Liver (tissue), 8 donors: ENCODE measurements at regions not wholly inside any gene's neighbourhood (a gene's known extent, or its start where the extent isn't known, plus 50 kb on each side); places are given as distances from the start of the nearest gene placed in this dataset.

Source experiments
- DNase-seq: peaks from one replicate; pipeline ENCODE4 v3.0.0-alpha.2; 2017; ENCODE audit warnings: low spot score
- H3K27ac ChIP-seq, 2 donors: one replicate each; pipeline ENCODE4 v1.7.0; 2013; ENCODE audit warnings: inconsistent platforms in 2 of 2, low read length in 2 of 2, control low read depth in 1 of 2, low read depth in 1 of 2, mild to moderate bottlenecking in 1 of 2
- H3K27me3 ChIP-seq, 4 donors: one replicate each; pipeline versions ENCODE4 v1.6.1 to v1.7.0; 2013; ENCODE audit warnings: low read length in 3 of 4, inconsistent platforms in 1 of 4, mild to moderate bottlenecking in 1 of 4, moderate library complexity in 1 of 4; ENCODE audit not compliant: control insufficient read depth in 4 of 4, insufficient read depth in 4 of 4
- H3K36me3 ChIP-seq, 4 donors: one replicate each; pipeline versions ENCODE4 v1.6.1 to v1.7.0; 2013; ENCODE audit warnings: low read length in 3 of 4, mild to moderate bottlenecking in 3 of 4, low read depth in 1 of 4, moderate library complexity in 1 of 4; ENCODE audit not compliant: control insufficient read depth in 4 of 4, insufficient read depth in 3 of 4
- H3K4me1 ChIP-seq, 4 donors: one replicate each; pipeline versions ENCODE4 v1.6.1 to v1.7.0; 2013; ENCODE audit warnings: low read length in 3 of 4, mild to moderate bottlenecking in 3 of 4, moderate library complexity in 1 of 4; ENCODE audit not compliant: control insufficient read depth in 4 of 4, insufficient read depth in 4 of 4
- H3K4me3 ChIP-seq, 3 donors: one replicate each; pipeline versions ENCODE4 v1.6.1 to v1.7.0; 2013; ENCODE audit warnings: low read length in 3 of 3, control low read depth in 1 of 3, low read depth in 1 of 3, mild to moderate bottlenecking in 1 of 3
- H3K9ac ChIP-seq, 2 donors: one replicate each; pipeline ENCODE4 v1.7.0; 2013; ENCODE audit warnings: low read length in 2 of 2, mild to moderate bottlenecking in 2 of 2, moderate library complexity in 2 of 2, control low read depth in 1 of 2, low read depth in 1 of 2
- H3K9me3 ChIP-seq, 4 donors: one replicate each; pipeline versions ENCODE4 v1.6.1 to v1.7.0; 2013; ENCODE audit warnings: low read length in 3 of 4; ENCODE audit not compliant: control insufficient read depth in 4 of 4
- ATF3 ChIP-seq: IDR thresholded peaks from 2 replicates; pipeline ENCODE4 v1.6.1; 2016; ENCODE audit warnings: antibody characterized with exemption
- CTCF ChIP-seq: fragments of 150-350 bp; IDR thresholded peaks from 2 replicates; pipeline ENCODE4 v1.5.1; 2017; ENCODE audit warnings: improper control_type of control experiment, low read depth, low read length; ENCODE audit not compliant: missing input control
- EGR1 ChIP-seq, 2 donors: IDR thresholded peaks; 2 replicates each; pipeline ENCODE4 v1.6.1; 2016 to 2018; ENCODE audit warnings: antibody characterized with exemption in 2 of 2, low read depth in 2 of 2
- FOXA1 ChIP-seq: IDR thresholded peaks from 2 replicates; pipeline ENCODE4 v1.6.1; 2016; ENCODE audit warnings: antibody characterized with exemption
- FOXA2 ChIP-seq: IDR thresholded peaks from 2 replicates; pipeline ENCODE4 v1.6.1; 2016; ENCODE audit warnings: antibody characterized with exemption
- GABPA ChIP-seq, 2 donors: IDR thresholded peaks in 1 of 2; conservative IDR thresholded peaks in 1 of 2; 2 replicates each; pipeline ENCODE4 v1.6.1; 2016; ENCODE audit warnings: antibody characterized with exemption in 2 of 2, mild to moderate bottlenecking in 1 of 2, moderate library complexity in 1 of 2
- HNF4A ChIP-seq, 2 donors: conservative IDR thresholded peaks; 2 replicates each; pipeline ENCODE4 v1.6.1; 2016; ENCODE audit warnings: antibody characterized with exemption in 2 of 2, mild to moderate bottlenecking in 2 of 2
- HNF4G ChIP-seq: IDR thresholded peaks from 2 replicates; pipeline ENCODE4 v1.6.1; 2016; ENCODE audit warnings: antibody characterized with exemption
- JUND ChIP-seq, 2 donors: IDR thresholded peaks; 2 replicates each; pipeline ENCODE4 v1.6.1; 2016; ENCODE audit warnings: antibody characterized with exemption in 2 of 2
- MAX ChIP-seq: IDR thresholded peaks from 2 replicates; pipeline ENCODE4 v1.6.1; 2016; ENCODE audit warnings: antibody characterized with exemption
- NR2F2 ChIP-seq: IDR thresholded peaks from 2 replicates; pipeline ENCODE4 v1.6.1; 2016; ENCODE audit warnings: antibody characterized with exemption
- RAD21 ChIP-seq, 2 donors: IDR thresholded peaks; 2 replicates each; pipeline ENCODE4 v1.6.1; 2016; ENCODE audit warnings: antibody characterized with exemption in 2 of 2, mild to moderate bottlenecking in 2 of 2
- REST ChIP-seq: IDR thresholded peaks from 2 replicates; pipeline ENCODE4 v1.6.1; 2016; ENCODE audit warnings: antibody characterized with exemption, mild to moderate bottlenecking
- RXRA ChIP-seq, 2 donors: IDR thresholded peaks; 2 replicates each; pipeline ENCODE4 v1.6.1; 2017 to 2018; ENCODE audit warnings: antibody characterized with exemption in 2 of 2, mild to moderate bottlenecking in 1 of 2
- SP1 ChIP-seq: IDR thresholded peaks from 2 replicates; pipeline ENCODE4 v1.6.1; 2018; ENCODE audit warnings: antibody characterized with exemption, mild to moderate bottlenecking
- TAF1 ChIP-seq: conservative IDR thresholded peaks from 2 replicates; pipeline ENCODE4 v1.6.1; 2016; ENCODE audit warnings: antibody characterized with exemption, mild to moderate bottlenecking
- YY1 ChIP-seq: IDR thresholded peaks from 2 replicates; pipeline ENCODE4 v1.6.1; 2016; ENCODE audit warnings: antibody characterized with exemption, mild to moderate bottlenecking
- ZBTB33 ChIP-seq: IDR thresholded peaks from 2 replicates; pipeline ENCODE4 v1.6.1; 2016; ENCODE audit warnings: antibody characterized with exemption
- WGBS: extraction: QIAGEN DNeasy Blood & Tissue Kit; methylation state at CpG from one replicate; pipeline ENCODE4 v1.1.7; 2013; 5-methylcytosine and 5-hydroxymethylcytosine counted together
- donor health status: healthy.
- donor health status: healthy.
- donor health status: healthy.
- donor health status: healthy.
- donor health status: healthy.

GRCh38 chr5:175054243-175054642 lies 329.9 kb downstream of the MSX2 start:
- TF ChIP-seq HNF4A (conservative IDR thresholded peaks at IDR 0.05) (no peak), EGR1 (IDR thresholded peaks at IDR 0.05; ENCODE audit: low read depth in 2 of 2) (no peak), GABPA (IDR thresholded peaks at IDR 0.05 in 1 of 2, conservative IDR thresholded peaks at IDR 0.05 in 1 of 2) (no peak), RXRA (IDR thresholded peaks at IDR 0.05) (no peak), TAF1 (no peak), YY1 (no peak), REST (no peak), CTCF (no peak), RAD21 (IDR thresholded peaks at IDR 0.05) (no peak), ATF3 (no peak), MAX (no peak), ZBTB33 (no peak), SP1 (no peak), FOXA2 (no peak), HNF4G (no peak), NR2F2 (no peak), JUND (IDR thresholded peaks at IDR 0.05) (no peak), FOXA1 (no peak)
- Histone ChIP-seq H3K36me3 (no peaks in the 10 kb centered on the region), H3K27me3 (no peaks in the 10 kb centered on the region), H3K9me3 (no peaks in the 10 kb centered on the region), H3K27ac (no peak overlapping the region), H3K4me3 (no peak overlapping the region), H3K9ac (no peak overlapping the region), H3K4me1 (no peaks in the 10 kb centered on the region)
- no peak for DNase-seq
- WGBS = 71% methylated on average over 3 of the region's 3 CpGs

GRCh38 chr5:175052351-175052750 lies 328.0 kb downstream of the MSX2 start:
- DNase-seq = no peak
- Histone ChIP-seq H3K9ac (no peak overlapping the region), H3K4me3 (no peak overlapping the region), H3K27ac (no peak overlapping the region), H3K27me3 (no peaks in the 10 kb centered on the region), H3K9me3 (no peaks in the 10 kb centered on the region), H3K4me1 (no peaks in the 10 kb centered on the region), H3K36me3 (no peaks in the 10 kb centered on the region)
- 67% methylated on average over 2 of the region's 2 CpGs for WGBS
- TF ChIP-seq RXRA (IDR thresholded peaks at IDR 0.05) (no peak), HNF4A (conservative IDR thresholded peaks at IDR 0.05) (no peak), CTCF (no peak), MAX (no peak), YY1 (no peak), ZBTB33 (no peak), FOXA2 (no peak), EGR1 (IDR thresholded peaks at IDR 0.05; ENCODE audit: low read depth in 2 of 2) (no peak), SP1 (no peak)
